GM12873 (cell line): ENCODE measurements at regions not wholly inside any gene's neighbourhood (a gene's known extent, or its start where the extent isn't known, plus 50 kb on each side); places are given as distances from the start of the nearest gene placed in this dataset.

Experiments
- TF ChIP-seq, protein P1 (sequence below): IDR thresholded peaks from 2 replicates; pipeline ENCODE4 v1.5.1; 2012; ENCODE audit warnings: low read depth, mild to moderate bottlenecking, moderate library complexity, low read length, control low read depth; ENCODE audit not compliant: insufficient read depth; ENCODE audit errors: missing control alignments

- TF ChIP-seq, protein P1, sequence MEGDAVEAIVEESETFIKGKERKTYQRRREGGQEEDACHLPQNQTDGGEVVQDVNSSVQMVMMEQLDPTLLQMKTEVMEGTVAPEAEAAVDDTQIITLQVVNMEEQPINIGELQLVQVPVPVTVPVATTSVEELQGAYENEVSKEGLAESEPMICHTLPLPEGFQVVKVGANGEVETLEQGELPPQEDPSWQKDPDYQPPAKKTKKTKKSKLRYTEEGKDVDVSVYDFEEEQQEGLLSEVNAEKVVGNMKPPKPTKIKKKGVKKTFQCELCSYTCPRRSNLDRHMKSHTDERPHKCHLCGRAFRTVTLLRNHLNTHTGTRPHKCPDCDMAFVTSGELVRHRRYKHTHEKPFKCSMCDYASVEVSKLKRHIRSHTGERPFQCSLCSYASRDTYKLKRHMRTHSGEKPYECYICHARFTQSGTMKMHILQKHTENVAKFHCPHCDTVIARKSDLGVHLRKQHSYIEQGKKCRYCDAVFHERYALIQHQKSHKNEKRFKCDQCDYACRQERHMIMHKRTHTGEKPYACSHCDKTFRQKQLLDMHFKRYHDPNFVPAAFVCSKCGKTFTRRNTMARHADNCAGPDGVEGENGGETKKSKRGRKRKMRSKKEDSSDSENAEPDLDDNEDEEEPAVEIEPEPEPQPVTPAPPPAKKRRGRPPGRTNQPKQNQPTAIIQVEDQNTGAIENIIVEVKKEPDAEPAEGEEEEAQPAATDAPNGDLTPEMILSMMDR = no peak
These were observed 162.0 kb upstream of the DMRT1 start for GRCh38 chr9:679462-679861.

GRCh38 chr9:680106-680505 is 161.4 kb upstream of the DMRT1 start:
- TF ChIP-seq, protein P1 = no peak

- TF ChIP-seq, protein P1 = no peak
These were observed 158.6 kb upstream of the DMRT1 start for GRCh38 chr9:682633-683508.

- TF ChIP-seq, protein P1 = no peak
These were observed 157.9 kb upstream of the DMRT1 start for GRCh38 chr9:683509-684021.

DNA sequence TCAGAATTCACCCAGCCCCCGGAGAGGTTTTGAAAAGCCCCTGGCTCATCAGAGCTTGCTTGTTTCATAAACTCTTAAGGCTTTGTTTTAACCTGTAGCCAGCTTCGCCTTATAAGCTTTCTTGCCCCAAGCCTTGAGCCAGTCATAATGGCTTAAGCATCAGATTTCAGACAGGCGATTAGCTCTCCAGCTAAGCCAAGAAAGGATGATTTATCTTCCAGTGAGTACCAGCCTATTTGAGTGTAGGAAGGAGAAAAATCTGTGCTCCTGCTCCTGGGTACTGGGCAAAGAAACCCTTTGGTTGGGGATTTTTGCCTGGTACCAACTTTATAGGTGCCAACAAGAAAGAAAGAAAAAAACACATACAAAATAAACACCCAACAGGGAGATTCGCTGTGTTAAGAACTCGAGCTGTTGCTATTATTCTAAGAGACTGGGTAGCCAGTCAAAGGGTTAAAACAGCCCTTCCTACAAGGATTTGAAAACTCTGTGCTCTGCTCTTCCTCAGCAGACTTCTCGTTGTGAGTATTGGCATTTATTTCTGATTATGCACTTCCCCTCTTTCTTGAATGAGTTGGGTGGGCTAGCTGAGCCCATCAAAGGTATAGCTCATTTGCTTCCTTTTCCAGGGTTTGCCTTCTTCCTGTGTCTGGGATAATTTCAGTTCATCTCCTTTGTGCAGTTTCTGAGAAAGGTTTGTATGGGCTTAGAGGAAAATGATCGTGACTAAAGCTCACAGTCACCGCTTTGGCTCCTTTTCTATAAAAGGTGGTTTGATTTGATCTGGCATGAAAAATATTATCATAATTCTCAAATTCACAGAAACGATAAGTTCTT is 157.2 kb upstream of the DMRT1 start:
- TF ChIP-seq, protein P1 = no peak

- TF ChIP-seq, protein P1 = no peak
These were observed 156.6 kb upstream of the DMRT1 start for GRCh38 chr9:684941-685340.

DNA sequence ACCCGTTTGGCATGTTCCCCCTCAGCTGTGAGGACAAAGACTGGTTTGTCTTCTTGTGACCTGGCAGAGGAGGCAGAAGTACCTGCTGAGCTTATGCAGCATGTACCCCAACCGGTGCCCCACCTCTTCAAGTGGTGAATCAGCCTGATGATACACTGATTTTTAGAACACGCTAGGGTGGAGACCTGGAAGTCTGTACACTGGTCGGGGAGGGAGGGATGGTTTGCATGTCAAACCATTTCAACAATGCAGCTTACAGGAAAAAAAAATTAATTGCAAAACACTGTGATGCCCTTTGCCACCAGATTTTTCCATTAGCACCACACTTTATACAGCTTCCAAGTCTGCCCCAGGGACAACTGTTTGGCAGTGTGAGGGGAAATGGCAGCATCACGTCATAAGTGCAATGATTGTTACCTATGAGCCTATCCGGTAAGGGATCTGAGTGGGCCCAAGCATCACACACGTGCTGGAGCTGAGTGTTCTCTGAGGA is 155.1 kb upstream of the DMRT1 start:
- TF ChIP-seq, protein P1 = no peak
